ENCODE measurements at regions not wholly inside any gene's neighbourhood (a gene's known extent, or its start where the extent isn't known, plus 50 kb on each side); places are given as distances from the start of the nearest gene placed in this dataset.
"Not testable (repeated sequence)": the region's sequence is repeated elsewhere in the genome, so short reads cannot be mapped to it uniquely, and the experiment has no call there.

GRCh38 chr7:137110091-137110509, 233.4 kb downstream of the PTN start:
- no peak for DNase-seq (ENCODE audit: low read depth)

DNA sequence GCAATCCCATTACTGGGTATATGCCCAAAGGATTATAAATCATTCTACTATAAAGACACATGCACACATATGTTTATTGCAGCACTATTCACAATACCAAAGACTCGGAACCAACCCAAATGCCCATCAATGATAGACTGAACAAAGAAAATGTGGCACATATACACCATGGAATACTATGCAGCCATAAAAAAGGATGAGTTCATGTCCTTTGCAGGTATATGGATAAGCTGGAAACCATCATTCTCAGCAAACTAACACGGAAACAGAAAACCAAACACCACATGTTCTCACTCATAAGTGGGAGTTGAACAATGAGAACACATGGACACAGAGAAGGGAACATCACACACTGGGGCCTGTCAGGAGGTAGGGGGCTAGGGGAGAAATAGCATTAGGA, 235.7 kb downstream of the PTN start:
- DNase-seq (ENCODE audit: low read depth) = not testable (repeated sequence)

DNA sequence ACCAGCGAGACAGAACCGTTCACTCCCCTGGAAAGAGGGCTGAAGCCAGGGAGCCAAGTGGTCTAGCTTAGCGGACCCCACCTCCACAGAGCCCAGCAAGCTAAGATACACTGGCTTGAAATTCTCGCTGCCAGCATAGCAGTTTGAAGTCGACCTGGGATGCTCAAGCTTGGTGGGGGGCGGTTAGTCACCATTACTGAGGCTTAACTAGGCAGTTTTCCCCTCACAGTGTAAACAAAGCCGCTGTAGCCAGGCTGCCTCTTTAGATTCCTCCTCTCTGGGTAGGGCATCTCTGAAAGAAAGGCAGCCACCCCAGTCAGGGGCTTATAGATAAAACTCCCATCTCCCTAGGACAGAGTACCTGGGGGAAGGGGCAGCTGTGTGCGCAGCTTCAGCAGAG, 235.1 kb downstream of the CHRM2 start:
- DNase-seq (ENCODE audit: low read depth) = not testable (repeated sequence)

DNA sequence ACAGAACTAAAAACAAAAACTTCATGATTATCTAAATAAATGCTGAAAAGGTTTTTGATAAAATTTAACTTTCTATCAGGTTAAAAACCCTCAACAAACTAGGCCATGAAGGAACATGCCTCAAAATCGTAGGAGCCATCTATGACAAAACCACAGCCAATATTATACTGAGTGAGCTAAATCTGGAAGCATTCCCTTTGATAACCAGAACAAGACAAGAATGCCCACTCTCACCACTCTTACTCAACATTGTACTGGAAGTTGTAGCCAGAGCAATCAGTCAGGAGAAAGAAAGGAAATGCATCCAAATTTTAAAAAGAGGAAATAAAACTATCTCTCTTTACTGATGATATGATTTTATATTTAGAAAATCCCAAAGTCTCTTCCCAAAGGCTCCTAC, 228.7 kb downstream of the CHRM2 start:
- peak; percentile 58 for DNase-seq (ENCODE audit: low read depth)

DNA sequence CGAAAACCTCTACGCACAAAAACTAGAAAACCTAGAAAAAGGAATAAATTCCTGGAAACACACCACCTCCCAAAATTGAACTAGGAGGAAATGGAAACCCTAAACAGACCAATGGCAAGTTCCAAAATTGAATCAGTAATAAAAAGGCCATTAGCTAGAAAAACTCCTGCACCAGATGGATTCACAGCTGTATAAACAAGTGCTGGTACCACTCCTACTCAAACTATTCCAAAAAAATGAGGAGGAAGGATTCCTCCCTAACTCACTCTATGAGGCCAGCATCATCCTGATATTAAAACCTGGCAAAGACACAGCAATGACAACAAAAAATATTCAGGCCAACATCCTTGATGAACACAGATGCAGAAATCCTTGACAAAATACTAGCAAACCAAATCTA, 228.2 kb downstream of the CHRM2 start:
- peak; percentile 66 for DNase-seq (ENCODE audit: low read depth)

DNA sequence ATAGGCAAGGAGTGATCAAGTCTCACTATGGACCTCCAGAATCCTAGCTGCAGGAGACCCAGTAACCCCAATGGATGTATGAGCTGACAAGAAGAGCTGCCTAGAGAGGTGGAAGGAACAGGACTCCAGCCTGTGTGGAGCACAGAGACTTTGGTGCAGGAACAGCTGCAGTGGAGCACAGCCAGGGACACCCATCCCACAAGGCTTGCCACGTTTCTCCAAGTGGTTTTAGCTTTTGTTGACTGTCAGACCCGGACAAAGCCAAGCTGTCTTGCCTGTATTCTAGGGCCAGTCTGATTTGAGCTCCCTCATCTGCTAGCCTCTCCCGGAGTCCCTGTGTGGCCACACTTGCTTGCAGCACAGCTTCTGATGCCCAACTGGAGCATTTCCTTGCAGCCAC, 224.7 kb downstream of the CHRM2 start:
- no peak for DNase-seq (ENCODE audit: low read depth)

GRCh38 chr7:137091396-137091795, 222.9 kb downstream of the CHRM2 start:
- peak; percentile 37 for DNase-seq (ENCODE audit: low read depth)

- DNase-seq (ENCODE audit: low read depth) = no peak
Measured at GRCh38 chr7:137086896-137087295, 218.4 kb downstream of the CHRM2 start.

- no peak for DNase-seq (ENCODE audit: low read depth)
Measured at GRCh38 chr7:137084607-137085380, 216.3 kb downstream of the CHRM2 start.

GRCh38 chr7:137082391-137082790, 213.9 kb downstream of the CHRM2 start:
- DNase-seq (ENCODE audit: low read depth) = no peak

DNA sequence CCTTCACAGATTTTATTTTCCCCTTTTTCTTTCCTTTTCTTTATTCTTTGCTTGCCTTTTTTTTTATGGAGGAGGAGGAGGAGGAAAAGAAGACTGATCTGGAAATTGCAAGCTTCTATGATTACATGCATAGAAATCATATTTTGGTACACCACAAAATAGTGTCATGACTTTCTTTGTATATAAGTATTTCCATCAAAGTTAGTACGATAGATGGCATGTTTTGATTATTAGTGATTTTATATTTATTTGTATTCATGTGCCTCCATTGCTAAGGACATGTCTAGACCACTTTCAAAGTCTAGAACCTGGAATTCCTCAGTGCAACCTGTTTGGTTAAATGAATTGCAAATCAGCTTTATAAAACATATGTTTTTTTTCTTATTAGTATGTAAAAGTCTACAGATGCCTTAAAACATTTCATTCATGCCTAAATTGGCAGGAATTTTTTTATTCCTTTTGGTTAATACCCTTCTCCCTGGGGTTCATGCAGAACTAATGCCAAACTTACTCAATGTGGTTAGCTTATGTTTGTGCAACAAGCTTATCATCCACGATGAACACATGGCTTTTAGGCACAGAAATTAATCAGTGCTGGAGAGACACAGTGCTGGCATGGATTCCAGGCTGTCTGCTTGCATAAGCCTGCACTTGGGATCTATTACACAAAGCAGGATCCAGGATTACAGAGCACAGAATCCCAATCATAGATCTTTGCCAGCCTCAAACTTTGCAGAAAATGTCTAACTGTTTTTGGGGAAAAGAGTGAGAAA, 213.1 kb downstream of the CHRM2 start:
- DNase-seq (ENCODE audit: low read depth) = peak; percentile 92

- peak; percentile 41 for DNase-seq (ENCODE audit: low read depth)
Measured at GRCh38 chr7:137080516-137081203, 212.2 kb downstream of the CHRM2 start.

DNA sequence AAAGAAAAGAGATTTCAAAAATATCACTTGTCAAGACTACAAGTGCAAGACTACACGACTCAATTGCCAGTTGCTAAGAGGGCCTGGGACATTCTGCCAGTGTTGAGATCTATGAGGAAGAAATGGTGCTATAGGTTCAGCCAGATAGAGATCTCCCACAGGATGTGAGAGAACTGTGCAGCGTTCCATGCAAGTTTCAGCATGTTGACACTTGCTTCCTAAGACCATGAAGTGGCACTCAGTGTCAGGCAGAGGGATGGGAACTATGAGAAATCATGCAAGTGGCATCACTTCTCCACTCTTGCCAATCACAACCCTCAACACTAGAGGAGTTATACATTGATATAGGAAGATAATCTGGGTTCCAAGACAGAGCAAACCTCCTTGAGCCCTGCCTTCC, 210.3 kb downstream of the CHRM2 start:
- no peak for DNase-seq (ENCODE audit: low read depth)

GRCh38 chr7:137074391-137075030, 206.1 kb downstream of the CHRM2 start:
- peak; percentile 5 for DNase-seq (ENCODE audit: low read depth)

DNA sequence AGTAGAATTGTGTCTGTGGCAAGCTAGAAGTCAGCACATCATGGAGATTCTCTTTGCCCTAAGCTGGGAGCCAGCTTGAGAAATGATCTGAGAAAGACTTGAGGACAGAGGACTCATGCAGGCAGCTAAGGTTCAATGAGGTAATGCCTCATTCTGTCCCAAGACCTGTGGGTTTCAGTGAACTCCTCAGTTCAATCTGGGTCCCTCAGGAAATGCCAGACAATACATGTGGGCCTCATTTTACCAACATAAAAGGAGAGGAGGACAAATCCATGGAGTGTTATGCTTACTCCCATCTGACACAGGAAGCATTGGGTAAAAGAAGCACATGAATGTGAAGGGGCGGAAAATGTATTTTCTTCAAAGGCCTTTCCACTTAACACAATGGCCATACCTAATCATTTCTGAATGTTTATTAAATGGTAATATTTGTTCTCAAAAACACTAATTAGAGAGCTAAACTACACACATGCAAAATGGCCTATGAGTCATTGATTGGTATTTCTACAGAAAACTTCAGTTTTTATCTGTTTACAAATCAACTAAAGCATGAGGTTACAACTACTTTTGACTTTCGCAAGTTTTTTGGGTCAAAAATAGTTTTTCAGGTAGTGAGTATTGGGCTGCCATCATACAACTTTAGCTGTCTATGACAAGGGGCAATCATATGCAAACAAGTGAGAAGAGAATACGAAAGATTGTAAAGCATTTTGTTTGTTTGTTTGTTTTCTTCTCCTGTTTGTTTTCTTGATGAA, 205.3 kb downstream of the CHRM2 start:
- peak; percentile 21 for DNase-seq (ENCODE audit: low read depth)

Data from RPMI7951 (cell line).